ENCODE measurements at regions not wholly inside any gene's neighbourhood (a gene's known extent, or its start where the extent isn't known, plus 50 kb on each side); places are given as distances from the start of the nearest gene placed in this dataset.
"Not testable (repeated sequence)": the region's sequence is repeated elsewhere in the genome, so short reads cannot be mapped to it uniquely, and the experiment has no call there.

DNA sequence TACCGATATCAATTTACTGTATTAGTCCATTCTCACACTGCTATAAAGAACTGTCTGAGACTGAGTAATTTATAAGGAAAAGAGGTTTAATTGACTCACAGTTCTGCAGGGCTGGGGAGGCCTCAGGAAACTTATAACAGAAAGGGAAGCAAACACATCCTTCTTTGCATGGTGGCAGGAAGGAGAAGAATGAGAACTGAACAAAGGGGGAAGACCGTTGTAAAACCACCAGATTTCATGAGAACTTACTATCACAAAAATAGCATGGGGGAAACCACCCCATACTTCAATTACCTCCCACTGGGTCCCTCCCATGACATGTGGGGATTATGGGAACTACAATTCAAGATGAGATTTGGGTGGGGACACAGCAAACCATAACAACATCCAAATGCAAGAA, 239.7 kb downstream of the SQOR start:
- TF ChIP-seq, protein P1, sequence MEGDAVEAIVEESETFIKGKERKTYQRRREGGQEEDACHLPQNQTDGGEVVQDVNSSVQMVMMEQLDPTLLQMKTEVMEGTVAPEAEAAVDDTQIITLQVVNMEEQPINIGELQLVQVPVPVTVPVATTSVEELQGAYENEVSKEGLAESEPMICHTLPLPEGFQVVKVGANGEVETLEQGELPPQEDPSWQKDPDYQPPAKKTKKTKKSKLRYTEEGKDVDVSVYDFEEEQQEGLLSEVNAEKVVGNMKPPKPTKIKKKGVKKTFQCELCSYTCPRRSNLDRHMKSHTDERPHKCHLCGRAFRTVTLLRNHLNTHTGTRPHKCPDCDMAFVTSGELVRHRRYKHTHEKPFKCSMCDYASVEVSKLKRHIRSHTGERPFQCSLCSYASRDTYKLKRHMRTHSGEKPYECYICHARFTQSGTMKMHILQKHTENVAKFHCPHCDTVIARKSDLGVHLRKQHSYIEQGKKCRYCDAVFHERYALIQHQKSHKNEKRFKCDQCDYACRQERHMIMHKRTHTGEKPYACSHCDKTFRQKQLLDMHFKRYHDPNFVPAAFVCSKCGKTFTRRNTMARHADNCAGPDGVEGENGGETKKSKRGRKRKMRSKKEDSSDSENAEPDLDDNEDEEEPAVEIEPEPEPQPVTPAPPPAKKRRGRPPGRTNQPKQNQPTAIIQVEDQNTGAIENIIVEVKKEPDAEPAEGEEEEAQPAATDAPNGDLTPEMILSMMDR (IDR thresholded peaks at IDR 0.05; ENCODE audit: insufficient read depth, low read length, poor library complexity, severe bottlenecking) = not testable (repeated sequence)
- not testable (repeated sequence) for TF ChIP-seq EZH2phosphoT487 (conservative IDR thresholded peaks at IDR 0.05; ENCODE audit: low read length)

Measured in SU-DHL-6 (cell line).